Suprapubic skin (tissue), 4 donors: ENCODE measurements at regions not wholly inside any gene's neighbourhood (a gene's known extent, or its start where the extent isn't known, plus 50 kb on each side); places are given as distances from the start of the nearest gene placed in this dataset.

Source experiments
- POLR2A ChIP-seq, 2 donors: fragments of 450-650 bp; IDR thresholded peaks; one replicate each; pipeline ENCODE4 v1.6.1; 2017; ENCODE audit warnings: antibody characterized with exemption in 2 of 2, mild to moderate bottlenecking in 2 of 2, moderate library complexity in 2 of 2
- POLR2AphosphoS5 ChIP-seq, 3 donors: sonication (generic); formaldehyde crosslinking; IDR thresholded peaks; one replicate each; pipeline ENCODE4 v1.6.1; 2017; ENCODE audit warnings: antibody characterized with exemption in 3 of 3
- TF ChIP-seq, protein P1 (sequence below), 2 donors: fragments of 200-600 bp in 1 of 2; fragments of 450-650 bp in 1 of 2; sonication (generic) in 1 of 2; IDR thresholded peaks; one replicate each; pipeline ENCODE4 v1.5.1; 2016 to 2019; ENCODE audit warnings: antibody characterized with exemption in 2 of 2, mild to moderate bottlenecking in 1 of 2, moderate library complexity in 1 of 2

DNA sequence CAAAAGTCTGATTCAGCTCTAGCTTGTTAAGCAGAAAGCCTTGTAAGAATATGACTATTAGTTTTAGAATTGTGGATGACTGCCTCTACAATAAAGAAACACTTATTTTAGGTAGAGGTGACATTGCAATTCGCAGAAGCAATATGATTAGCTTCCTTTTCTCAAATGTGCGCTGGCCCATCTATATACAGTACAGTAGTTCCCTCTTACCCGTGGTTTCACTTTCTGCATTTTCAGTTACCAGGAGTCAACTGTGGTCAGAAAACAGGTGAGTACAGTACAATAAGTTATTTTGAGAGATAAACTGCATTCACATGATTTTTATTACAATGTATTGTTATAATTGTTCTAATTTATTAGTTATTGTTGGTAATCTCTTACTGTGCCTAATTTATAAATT is 405.1 kb downstream of the GPD2 start:
- TF ChIP-seq POLR2AphosphoS5 (IDR thresholded peaks at IDR 0.05) (no peak), POLR2A (IDR thresholded peaks at IDR 0.05) (no peak)
- TF ChIP-seq, protein P1, sequence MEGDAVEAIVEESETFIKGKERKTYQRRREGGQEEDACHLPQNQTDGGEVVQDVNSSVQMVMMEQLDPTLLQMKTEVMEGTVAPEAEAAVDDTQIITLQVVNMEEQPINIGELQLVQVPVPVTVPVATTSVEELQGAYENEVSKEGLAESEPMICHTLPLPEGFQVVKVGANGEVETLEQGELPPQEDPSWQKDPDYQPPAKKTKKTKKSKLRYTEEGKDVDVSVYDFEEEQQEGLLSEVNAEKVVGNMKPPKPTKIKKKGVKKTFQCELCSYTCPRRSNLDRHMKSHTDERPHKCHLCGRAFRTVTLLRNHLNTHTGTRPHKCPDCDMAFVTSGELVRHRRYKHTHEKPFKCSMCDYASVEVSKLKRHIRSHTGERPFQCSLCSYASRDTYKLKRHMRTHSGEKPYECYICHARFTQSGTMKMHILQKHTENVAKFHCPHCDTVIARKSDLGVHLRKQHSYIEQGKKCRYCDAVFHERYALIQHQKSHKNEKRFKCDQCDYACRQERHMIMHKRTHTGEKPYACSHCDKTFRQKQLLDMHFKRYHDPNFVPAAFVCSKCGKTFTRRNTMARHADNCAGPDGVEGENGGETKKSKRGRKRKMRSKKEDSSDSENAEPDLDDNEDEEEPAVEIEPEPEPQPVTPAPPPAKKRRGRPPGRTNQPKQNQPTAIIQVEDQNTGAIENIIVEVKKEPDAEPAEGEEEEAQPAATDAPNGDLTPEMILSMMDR (IDR thresholded peaks at IDR 0.05): no peak
